Adrenal gland (tissue), 5 donors: ENCODE measurements at regions not wholly inside any gene's neighbourhood (a gene's known extent, or its start where the extent isn't known, plus 50 kb on each side); places are given as distances from the start of the nearest gene placed in this dataset.

ENCODE experiments used
- CTCF ChIP-seq, 6 experiments: fragments of 450-650 bp in 4 of 6; fragments of 200-600 bp in 2 of 6; sonication (generic) in 1 of 6; IDR thresholded peaks; 1 replicate in 5 of 6; 2 replicates in 1 of 6; pipeline versions ENCODE4 v1.5.1 to v1.8.0; 2016 to 2021; ENCODE audit warnings: antibody characterized with exemption in 6 of 6, mild to moderate bottlenecking in 2 of 6, moderate library complexity in 1 of 6
- POLR2A ChIP-seq, 2 donors: fragments of 450-650 bp; IDR thresholded peaks; one replicate each; pipeline ENCODE4 v1.6.1; 2017; ENCODE audit warnings: antibody characterized with exemption in 2 of 2, mild to moderate bottlenecking in 2 of 2, moderate library complexity in 1 of 2
- donor health status: DM: no; HTN: no; CAD: no.

- TF ChIP-seq CTCF (IDR thresholded peaks at IDR 0.05) (no peak), POLR2A (IDR thresholded peaks at IDR 0.05) (no peak)
These were observed 169.8 kb downstream of the ABCC12 start for GRCh38 chr16:47986031-47986430.
